CD14-positive monocyte (primary cell): ENCODE measurements at regions not wholly inside any gene's neighbourhood (a gene's known extent, or its start where the extent isn't known, plus 50 kb on each side); places are given as distances from the start of the nearest gene placed in this dataset.

ENCODE experiments used
- DNase-seq, 3 donors: peaks; one replicate each; pipeline ENCODE4 v3.0.0-alpha.2; 2011 to 2022
- H2AFZ ChIP-seq: 2 replicates; pipeline ENCODE4 v1.6.0; 2012; ENCODE audit warnings: mild to moderate bottlenecking, low read depth, low read length, inconsistent platforms; ENCODE audit not compliant: insufficient read depth, poor library complexity, severe bottlenecking
- H3K27ac ChIP-seq, 2 donors: 1 replicate in 1 of 2; 2 replicates in 1 of 2; pipeline ENCODE4 v1.5.1; 2012 to 2013; ENCODE audit warnings: low read length in 2 of 2, control low read depth in 1 of 2, inconsistent platforms in 1 of 2, low read depth in 1 of 2, mild to moderate bottlenecking in 1 of 2
- H3K27me3 ChIP-seq, 2 donors: one replicate each; pipeline versions ENCODE4 v1.6.0 to v1.6.1; 2011 to 2013; ENCODE audit warnings: low read length in 2 of 2; ENCODE audit not compliant: control insufficient read depth in 2 of 2, insufficient read depth in 2 of 2
- H3K36me3 ChIP-seq, 2 donors: replicated peaks in 1 of 2; 1 replicate in 1 of 2; 2 replicates in 1 of 2; pipeline versions ENCODE4 v1.5.1 to v1.6.1; 2012 to 2013; ENCODE audit warnings: low read length in 2 of 2, control low read depth in 1 of 2, inconsistent platforms in 1 of 2, mild to moderate bottlenecking in 1 of 2; ENCODE audit not compliant: insufficient read depth in 2 of 2, control insufficient read depth in 1 of 2
- H3K4me1 ChIP-seq, 2 donors: 1 replicate in 1 of 2; 2 replicates in 1 of 2; pipeline versions ENCODE4 v1.5.1 to v1.6.1; 2012 to 2013; ENCODE audit warnings: low read length in 2 of 2, control low read depth in 1 of 2, inconsistent platforms in 1 of 2, mild to moderate bottlenecking in 1 of 2, moderate library complexity in 1 of 2; ENCODE audit not compliant: insufficient read depth in 2 of 2, control insufficient read depth in 1 of 2
- H3K4me2 ChIP-seq: replicated peaks from 2 replicates; pipeline ENCODE3; 2012; ENCODE audit warnings: low read length, moderate library complexity, mild to moderate bottlenecking; ENCODE audit not compliant: poor library complexity, severe bottlenecking; ENCODE audit errors: extremely low read depth
- H3K4me3 ChIP-seq, 3 experiments: fragments of 200-600 bp in 1 of 3; sonication (generic) in 1 of 3; replicated peaks in 1 of 3; 1 replicate in 2 of 3; 2 replicates in 1 of 3; pipeline ENCODE4 v1.5.1; 2011 to 2013; ENCODE audit warnings: low read length in 3 of 3, mild to moderate bottlenecking in 3 of 3, control low read depth in 2 of 3, low read depth in 2 of 3, inconsistent platforms in 1 of 3, moderate library complexity in 1 of 3
- H3K79me2 ChIP-seq: 2 replicates; pipeline ENCODE4 v1.6.0; 2012; ENCODE audit warnings: mild to moderate bottlenecking, control low read depth, inconsistent platforms, low read length, moderate library complexity; ENCODE audit not compliant: insufficient read depth
- H3K9ac ChIP-seq: 2 replicates; pipeline ENCODE4 v1.6.0; 2017; ENCODE audit warnings: low read length, mild to moderate bottlenecking; ENCODE audit not compliant: insufficient read depth, poor library complexity, severe bottlenecking
- H3K9me3 ChIP-seq, 2 donors: replicated peaks in 1 of 2; 1 replicate in 1 of 2; 2 replicates in 1 of 2; pipeline versions ENCODE4 v1.5.1 to v1.6.1; 2012 to 2013; ENCODE audit warnings: low read length in 2 of 2, control low read depth in 1 of 2; ENCODE audit not compliant: control insufficient read depth in 1 of 2, insufficient read depth in 1 of 2
- H4K20me1 ChIP-seq: 2 replicates; pipeline ENCODE4 v1.6.0; 2012; ENCODE audit warnings: mild to moderate bottlenecking, low read length, control low read depth, moderate library complexity; ENCODE audit not compliant: insufficient read depth
- H3K27ac Mint-ChIP-seq, 7 donors: one replicate each; pipeline ENCODE4 v1.8.0; 2020; ENCODE audit warnings: mild to moderate bottlenecking in 7 of 7, mixed read lengths in 7 of 7, moderate library complexity in 6 of 7, inconsistent platforms in 2 of 7
- H3K27me3 Mint-ChIP-seq, 3 donors: one replicate each; pipeline ENCODE4 v1.8.0; 2021 to 2022; ENCODE audit warnings: low read depth in 3 of 3, mild to moderate bottlenecking in 3 of 3, mixed read lengths in 3 of 3, moderate library complexity in 3 of 3, inconsistent platforms in 1 of 3
- H3K36me3 Mint-ChIP-seq, 2 donors: one replicate each; pipeline ENCODE4 v1.8.0; 2020; ENCODE audit warnings: mixed read lengths in 2 of 2, inconsistent platforms in 1 of 2, mild to moderate bottlenecking in 1 of 2
- H3K4me1 Mint-ChIP-seq: one replicate; pipeline ENCODE4 v1.8.0; 2020; ENCODE audit warnings: mild to moderate bottlenecking, mixed read lengths
- H3K4me3 Mint-ChIP-seq, 2 donors: one replicate each; pipeline ENCODE4 v1.8.0; 2020; ENCODE audit warnings: mild to moderate bottlenecking in 2 of 2, mixed read lengths in 2 of 2, moderate library complexity in 1 of 2
- H3K9me3 Mint-ChIP-seq, 7 donors: one replicate each; pipeline ENCODE4 v1.8.0; 2020 to 2022; ENCODE audit warnings: mixed read lengths in 7 of 7, mild to moderate bottlenecking in 6 of 7, moderate library complexity in 6 of 7, inconsistent platforms in 2 of 7
- CTCF ChIP-seq: fragments of 200-600 bp; IDR thresholded peaks from one replicate; pipeline ENCODE4 v1.8.0; 2022; ENCODE audit warnings: antibody characterized with exemption, mild to moderate bottlenecking
- WGBS: methylation state at CpG from one replicate; pipeline ENCODE4 v1.1.5; 2013; ENCODE audit warnings: missing lambda C conversion rate; ENCODE audit not compliant: insufficient coverage; 5-methylcytosine and 5-hydroxymethylcytosine counted together
- intact Hi-C, 2 donors: fragments of 100-400 bp; cut with micrococcal nuclease; formaldehyde crosslinking; loops; one replicate each; pipeline versions ENCODE4 v1.15.0 to v1.15.1; 2023

- H3K9ac ChIP-seq = no peak overlapping the region
- no peak overlapping the region for H3K4me2 ChIP-seq
- intact Hi-C loops = loop anchor here (5.0 to 10.0 kb wide), 3 partner anchors 175 to 967 kb away; partner anchors contain the start of gene ALG10B (in 1 of the 2)
- DNase-seq = no peak
- WGBS = 60% methylated on average over 14 of the region's 16 CpGs
- no peaks in the 10 kb centered on the region for H3K9me3 ChIP-seq
- no peak overlapping the region for H3K4me3 Mint-ChIP-seq
- no peak for TF ChIP-seq CTCF
- peaks cover 8% of the 10 kb centered on the region for H3K4me1 Mint-ChIP-seq
- no peak overlapping the region for H3K4me3 ChIP-seq
- H3K79me2 ChIP-seq = no peaks in the 10 kb centered on the region
- no peaks in the 10 kb centered on the region for H4K20me1 ChIP-seq
- peaks cover 0 to 11% of the 10 kb centered on the region in 2 donors for H3K27me3 ChIP-seq
- peaks cover 0 to 3% (median 0%) of the 10 kb centered on the region in 7 donors for H3K9me3 Mint-ChIP-seq
- no peak overlapping the region for H3K27ac ChIP-seq
- peaks cover 13 to 18% (median 18%) of the 10 kb centered on the region in 3 donors for H3K27me3 Mint-ChIP-seq
- no peaks in the 10 kb centered on the region for H3K36me3 Mint-ChIP-seq
- H3K4me1 ChIP-seq = peaks cover 4 to 6% of the 10 kb centered on the region in 2 donors
- no peak overlapping the region for H3K27ac Mint-ChIP-seq
- H3K36me3 ChIP-seq = no peaks in the 10 kb centered on the region
- peak overlapping the region; percentile 71 for H2AFZ ChIP-seq
Observed at GRCh38 chr12:38137716-38138115, 178.9 kb upstream of the ALG10B start.

GRCh38 chr12:38138225-38139221 is 178.1 kb upstream of the ALG10B start:
- peak overlapping the region; percentile 71 for H2AFZ ChIP-seq
- H3K27me3 ChIP-seq = peaks cover 0 to 11% of the 10 kb centered on the region in 2 donors
- H3K4me3 ChIP-seq = no peak overlapping the region
- no peak overlapping the region for H3K27ac ChIP-seq
- peaks cover 4 to 6% of the 10 kb centered on the region in 2 donors for H3K4me1 ChIP-seq
- intact Hi-C loops = loop anchor here (5.0 to 10.0 kb wide), 3 partner anchors 174 to 966 kb away; partner anchors contain the start of gene ALG10B (in 1 of the 2)
- H3K4me1 Mint-ChIP-seq = peaks cover 8% of the 10 kb centered on the region
- H4K20me1 ChIP-seq = no peaks in the 10 kb centered on the region
- peaks cover 0 to 6% (median 0%) of the 10 kb centered on the region in 7 donors for H3K9me3 Mint-ChIP-seq
- H3K4me3 Mint-ChIP-seq = peak overlapping the region; percentile 58 to 91
- no peaks in the 10 kb centered on the region for H3K79me2 ChIP-seq
- H3K27me3 Mint-ChIP-seq = peaks cover 13 to 18% (median 18%) of the 10 kb centered on the region in 3 donors
- peak; percentile 94 for TF ChIP-seq CTCF
- no peaks in the 10 kb centered on the region for H3K36me3 Mint-ChIP-seq
- DNase-seq = peak; percentile 29 to 74 (median 49)
- H3K4me2 ChIP-seq = peak overlapping the region; percentile 11
- no peak overlapping the region for H3K9ac ChIP-seq
- peak overlapping the region in 2 of 7 donors; percentile 43 to 46 for H3K27ac Mint-ChIP-seq
- WGBS = 12% methylated on average over 28 of the region's 54 CpGs
- no peaks in the 10 kb centered on the region for H3K36me3 ChIP-seq
- H3K9me3 ChIP-seq = no peaks in the 10 kb centered on the region
